NB4 (cell line): ENCODE measurements at regions not wholly inside any gene's neighbourhood (a gene's known extent, or its start where the extent isn't known, plus 50 kb on each side); places are given as distances from the start of the nearest gene placed in this dataset.

Source experiments
- POLR2A ChIP-seq: IDR thresholded peaks from 2 replicates; pipeline ENCODE4 v1.6.1; 2011; ENCODE audit warnings: mild to moderate bottlenecking; ENCODE audit not compliant: insufficient read length; ENCODE audit errors: extremely low read depth
- TF ChIP-seq, protein P1 (sequence below): IDR thresholded peaks from one replicate; pipeline ENCODE4 v1.5.1; 2012; ENCODE audit warnings: low read depth, low read length

DNA sequence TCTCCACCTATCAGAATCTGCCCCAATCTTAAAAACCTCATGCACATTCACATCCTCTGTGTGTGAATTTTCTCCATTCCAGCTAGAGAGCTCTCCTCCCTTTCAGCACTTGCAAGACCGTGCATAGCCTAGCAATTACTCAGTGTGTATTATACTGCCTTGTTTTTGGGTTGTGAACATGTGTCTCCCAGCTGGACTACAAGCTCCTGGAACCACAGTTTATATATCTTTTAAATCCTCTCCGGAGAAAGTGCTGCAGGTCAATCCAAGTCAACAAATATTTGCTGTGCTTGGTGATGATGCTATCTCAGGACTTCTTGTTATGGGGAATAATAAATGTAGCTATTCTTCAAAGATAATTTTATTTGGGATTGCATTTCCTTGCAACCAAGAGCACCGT is 58.2 kb upstream of the MEX3C start:
- TF ChIP-seq, protein P1, sequence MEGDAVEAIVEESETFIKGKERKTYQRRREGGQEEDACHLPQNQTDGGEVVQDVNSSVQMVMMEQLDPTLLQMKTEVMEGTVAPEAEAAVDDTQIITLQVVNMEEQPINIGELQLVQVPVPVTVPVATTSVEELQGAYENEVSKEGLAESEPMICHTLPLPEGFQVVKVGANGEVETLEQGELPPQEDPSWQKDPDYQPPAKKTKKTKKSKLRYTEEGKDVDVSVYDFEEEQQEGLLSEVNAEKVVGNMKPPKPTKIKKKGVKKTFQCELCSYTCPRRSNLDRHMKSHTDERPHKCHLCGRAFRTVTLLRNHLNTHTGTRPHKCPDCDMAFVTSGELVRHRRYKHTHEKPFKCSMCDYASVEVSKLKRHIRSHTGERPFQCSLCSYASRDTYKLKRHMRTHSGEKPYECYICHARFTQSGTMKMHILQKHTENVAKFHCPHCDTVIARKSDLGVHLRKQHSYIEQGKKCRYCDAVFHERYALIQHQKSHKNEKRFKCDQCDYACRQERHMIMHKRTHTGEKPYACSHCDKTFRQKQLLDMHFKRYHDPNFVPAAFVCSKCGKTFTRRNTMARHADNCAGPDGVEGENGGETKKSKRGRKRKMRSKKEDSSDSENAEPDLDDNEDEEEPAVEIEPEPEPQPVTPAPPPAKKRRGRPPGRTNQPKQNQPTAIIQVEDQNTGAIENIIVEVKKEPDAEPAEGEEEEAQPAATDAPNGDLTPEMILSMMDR = no peak
- TF ChIP-seq POLR2A = no peak
